GM19468 (cell line): ENCODE measurements at regions not wholly inside any gene's neighbourhood (a gene's known extent, or its start where the extent isn't known, plus 50 kb on each side); places are given as distances from the start of the nearest gene placed in this dataset.

ENCODE experiments used
- ATAC-seq: cut with Tn5 transposase; IDR thresholded peaks from one replicate; pipeline ENCODE4 v1.9.1; 2021; ENCODE audit warnings: mild to moderate bottlenecking, moderate library complexity, moderate number of reproducible peaks; ENCODE audit not compliant: unreplicated experiment; ENCODE audit errors: extremely low read depth

- no peak for ATAC-seq
These were observed 425.3 kb upstream of the CDH6 start for GRCh38 chr5:30768056-30768690.

DNA sequence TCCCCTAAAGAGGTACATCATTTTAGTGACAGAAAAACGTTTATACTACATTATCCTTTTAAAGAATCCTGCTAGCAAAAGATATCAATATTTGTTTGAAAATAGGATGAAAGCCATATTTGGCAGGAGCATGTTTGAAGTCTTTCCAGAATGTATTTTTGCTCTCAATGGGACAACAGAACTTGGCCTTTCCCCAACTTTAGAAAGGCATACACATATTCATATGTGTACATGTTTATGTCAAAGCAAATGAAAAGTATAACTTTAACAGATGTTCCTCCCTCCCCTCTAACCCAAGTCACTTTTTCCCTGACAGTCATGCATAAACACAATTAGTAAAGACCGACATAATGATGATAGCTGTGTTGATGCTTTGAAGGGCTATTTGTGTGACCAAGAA lies 427.8 kb upstream of the CDH6 start:
- ATAC-seq = no peak

DNA sequence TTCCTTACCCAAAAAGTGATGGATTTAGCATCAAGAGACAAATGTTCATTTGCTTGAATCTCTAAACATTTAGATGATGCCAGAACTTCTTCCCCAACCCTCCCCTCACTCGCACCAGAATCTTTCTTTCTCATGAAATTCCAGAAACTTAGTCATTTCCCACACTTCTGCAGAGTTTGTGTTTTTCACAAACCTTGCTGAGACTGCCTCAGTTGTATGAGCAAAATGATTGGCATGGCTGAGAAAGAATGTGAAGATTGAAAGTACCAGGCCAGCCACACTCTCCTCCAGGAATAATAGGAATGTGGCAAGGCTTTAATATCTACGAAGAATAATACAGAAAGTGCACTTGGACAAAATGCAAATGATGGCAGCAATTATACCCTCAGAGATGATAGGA lies 428.3 kb upstream of the CDH6 start:
- no peak for ATAC-seq

DNA sequence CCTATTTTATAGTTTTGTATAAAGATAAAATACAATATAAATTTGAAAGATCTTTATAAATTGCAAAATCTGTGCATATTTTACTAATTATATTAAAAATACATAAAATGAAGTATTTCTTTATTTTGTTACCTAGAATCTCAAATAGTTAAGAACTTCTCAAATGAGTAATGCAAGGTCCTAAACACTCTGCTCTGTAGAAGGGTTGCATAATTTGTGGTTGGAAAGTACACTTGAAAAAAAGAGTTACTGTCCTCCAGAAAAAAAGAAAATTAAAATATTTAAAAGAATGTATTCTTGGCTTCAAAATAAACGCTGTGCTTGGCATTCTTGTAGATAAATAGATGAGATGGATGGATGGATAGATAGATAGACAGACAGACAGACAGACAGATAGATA lies 428.8 kb upstream of the CDH6 start:
- ATAC-seq = no peak

GRCh38 chr5:30759731-30760130 lies 433.8 kb upstream of the CDH6 start:
- no peak for ATAC-seq

- ATAC-seq = no peak
These were observed 441.5 kb upstream of the CDH6 start for GRCh38 chr5:30752015-30752414.

DNA sequence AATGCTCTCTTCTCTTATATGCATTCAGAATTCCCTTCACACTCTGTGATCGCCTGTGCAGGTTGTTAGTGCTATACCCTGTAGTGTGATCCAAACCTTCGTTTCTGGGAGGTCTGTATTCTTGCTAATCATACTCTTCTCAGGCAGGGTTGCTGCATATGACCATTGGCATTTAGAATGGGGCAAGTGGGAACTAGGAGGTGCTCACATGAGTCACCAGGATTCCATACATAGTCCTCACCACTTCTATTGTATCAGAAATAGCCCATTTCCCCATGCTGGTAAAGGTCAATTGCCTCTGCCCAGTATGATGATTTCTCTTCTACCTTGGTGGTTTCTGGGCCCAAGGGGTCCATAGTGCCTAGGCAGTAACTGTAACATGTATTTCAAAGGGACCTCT lies 443.5 kb upstream of the CDH6 start:
- ATAC-seq = no peak

DNA sequence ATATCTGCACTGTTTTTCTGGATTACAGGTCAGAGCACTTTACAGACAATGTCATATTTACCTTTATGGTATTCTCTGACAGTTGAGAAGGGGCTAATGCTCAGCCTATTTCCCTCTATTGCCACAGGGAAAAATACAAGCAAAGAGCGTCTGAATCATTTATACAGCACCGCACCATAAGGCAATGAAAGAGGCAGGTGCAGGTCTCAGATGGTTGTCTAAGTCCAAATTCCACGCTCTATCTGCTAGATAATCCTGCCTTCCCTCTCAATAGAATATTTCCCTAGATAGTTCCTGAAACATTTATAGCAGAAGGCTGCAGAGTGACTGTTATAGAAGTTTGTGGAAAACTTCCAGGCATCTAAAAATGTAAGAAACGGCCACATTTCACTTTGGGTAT lies 446.1 kb upstream of the CDH6 start:
- ATAC-seq = no peak

GRCh38 chr5:30736669-30737068 lies 456.8 kb upstream of the CDH6 start:
- ATAC-seq = no peak

DNA sequence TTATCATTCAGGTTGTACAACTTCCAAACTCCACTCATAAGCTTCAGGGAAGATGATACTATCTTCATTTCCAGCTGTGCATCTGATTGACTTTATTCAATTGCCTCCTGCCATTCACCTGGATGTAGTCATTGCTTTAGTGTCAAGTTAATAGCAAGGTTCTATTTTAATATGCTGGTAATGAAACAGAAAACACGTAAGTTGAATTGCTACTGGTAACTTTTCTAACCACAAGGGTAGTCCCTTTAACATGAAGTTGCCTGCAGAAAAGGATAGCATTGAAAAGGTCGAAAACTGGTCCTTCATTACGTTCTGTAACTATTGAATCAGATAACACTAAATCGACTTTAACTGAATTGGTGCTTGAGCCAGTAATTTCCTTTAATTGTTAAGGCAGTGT lies 459.4 kb upstream of the CDH6 start:
- no peak for ATAC-seq

DNA sequence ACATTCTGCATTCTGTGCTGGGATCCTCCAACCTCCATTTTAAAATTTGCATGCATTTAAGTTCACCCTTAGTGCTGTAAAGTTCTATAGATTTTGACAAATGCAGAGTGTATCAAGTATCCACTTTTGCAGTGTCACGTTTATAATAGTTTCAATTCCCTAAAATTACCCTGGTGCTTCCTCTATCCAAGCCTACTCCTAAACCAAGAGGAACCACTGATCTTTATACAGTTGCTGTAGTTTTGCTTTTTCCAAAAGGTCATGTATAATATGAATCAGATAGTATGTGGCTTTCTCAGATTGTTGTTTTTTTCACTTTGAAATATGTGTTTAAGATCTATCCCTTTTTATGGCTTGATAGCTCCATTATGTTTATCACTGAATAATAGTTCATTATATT lies 468.4 kb upstream of the CDH6 start:
- ATAC-seq = no peak

- ATAC-seq = no peak
These were observed 495.3 kb upstream of the CDH6 start for GRCh38 chr5:30698217-30698616.

DNA sequence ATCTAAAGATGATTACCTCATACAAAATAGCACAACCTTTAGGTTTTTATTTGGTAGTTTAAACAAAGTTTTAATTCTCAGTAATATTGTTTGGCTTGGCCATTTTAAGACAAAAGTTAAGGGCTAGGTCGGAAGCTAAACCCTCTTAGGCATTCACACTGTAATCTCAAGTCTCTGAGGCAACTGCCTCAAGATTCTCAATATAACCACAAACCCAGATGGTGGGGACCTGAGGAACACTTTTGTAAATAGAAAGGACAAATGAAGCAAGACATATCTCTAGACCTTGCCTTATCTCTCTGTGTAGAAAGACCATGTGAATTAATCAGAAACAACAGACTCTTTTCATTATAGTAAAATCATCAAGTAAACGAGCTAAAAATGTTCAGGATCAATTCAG lies 500.2 kb upstream of the CDH6 start:
- no peak for ATAC-seq

DNA sequence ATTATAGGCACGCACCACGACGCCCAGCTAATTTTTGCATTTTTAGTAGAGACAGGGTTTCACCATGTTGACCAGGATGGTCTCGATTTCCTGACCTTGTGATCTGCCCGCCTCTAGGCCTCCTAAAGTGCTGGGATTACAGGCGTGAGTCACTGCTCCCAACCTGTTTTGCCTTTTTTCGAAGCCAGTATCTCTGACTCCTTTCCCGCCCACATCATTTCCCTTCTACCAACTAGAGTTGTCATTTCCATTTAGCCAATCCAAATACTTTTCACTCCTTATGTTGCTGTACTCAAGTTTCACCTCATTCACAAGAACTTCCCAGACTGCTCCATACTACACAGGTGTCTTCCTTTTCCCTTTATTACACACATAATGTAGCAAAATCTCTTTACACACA lies 502.6 kb upstream of the CDH6 start:
- no peak for ATAC-seq

DNA sequence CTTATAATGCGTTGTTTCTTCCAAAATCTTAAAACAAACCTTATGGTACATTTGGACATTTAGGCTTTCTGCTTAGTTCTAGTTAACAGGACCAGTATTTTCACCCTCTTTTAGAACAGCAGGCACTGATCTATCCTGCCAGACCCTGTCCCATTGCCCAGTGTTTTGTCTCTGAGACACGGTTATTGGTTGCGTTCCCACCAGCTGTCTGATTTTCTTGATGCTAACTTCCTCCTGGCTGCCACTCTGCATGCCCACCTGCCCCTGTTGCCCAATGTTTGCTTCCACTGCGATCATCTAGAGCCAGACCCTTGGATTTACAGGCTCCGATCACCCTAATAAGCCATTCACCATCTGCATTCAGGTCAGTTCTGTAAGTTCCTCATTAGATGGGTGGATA lies 506.0 kb upstream of the CDH6 start:
- no peak for ATAC-seq

GRCh38 chr5:30686530-30686929 lies 507.0 kb upstream of the CDH6 start:
- ATAC-seq = no peak

DNA sequence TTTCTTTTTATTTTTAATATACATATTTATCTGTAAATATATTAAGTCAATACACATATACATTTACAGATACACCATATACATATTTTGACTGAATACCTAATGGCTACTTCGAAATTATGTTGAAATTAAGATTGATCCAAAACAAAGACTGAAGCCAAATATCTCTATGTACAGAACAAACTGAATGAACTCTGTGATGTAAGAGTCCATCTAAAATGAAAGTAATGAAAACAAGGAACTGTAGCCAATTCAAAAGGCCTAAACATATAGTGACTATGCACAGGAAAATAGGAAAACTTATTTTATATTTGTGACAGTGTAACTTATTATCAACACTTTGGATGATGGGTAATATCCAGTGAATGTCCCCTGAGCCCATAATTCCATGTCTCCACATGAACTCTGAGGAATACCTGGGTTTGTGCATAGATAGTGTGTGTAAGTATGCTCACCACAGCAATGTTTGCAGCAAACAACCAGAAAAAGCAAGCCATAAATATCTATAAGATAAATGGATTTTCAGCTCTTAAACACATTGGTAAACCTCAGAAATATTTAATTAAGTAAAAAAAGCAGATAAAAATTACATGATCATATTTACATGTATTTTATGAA lies 517.2 kb upstream of the CDH6 start:
- ATAC-seq = no peak

DNA sequence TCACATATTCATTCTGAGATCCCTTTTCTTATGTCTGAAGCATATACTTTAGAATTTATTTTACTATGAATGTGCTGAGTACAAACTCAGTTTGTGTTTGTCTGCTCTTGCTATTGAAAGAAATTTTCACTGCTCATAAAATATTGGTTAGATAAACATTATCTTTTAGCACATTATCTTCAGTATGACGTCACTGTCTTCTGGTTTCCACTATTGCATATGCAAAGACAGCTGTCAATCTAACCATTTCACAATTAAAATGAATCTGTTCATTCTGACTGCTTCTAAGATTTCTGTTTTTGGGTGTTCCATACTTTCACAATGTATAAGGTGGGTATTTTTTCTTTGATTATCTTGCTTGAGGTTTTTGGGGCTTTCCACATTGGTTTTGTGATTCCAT lies 526.2 kb upstream of the CDH6 start:
- ATAC-seq = no peak

DNA sequence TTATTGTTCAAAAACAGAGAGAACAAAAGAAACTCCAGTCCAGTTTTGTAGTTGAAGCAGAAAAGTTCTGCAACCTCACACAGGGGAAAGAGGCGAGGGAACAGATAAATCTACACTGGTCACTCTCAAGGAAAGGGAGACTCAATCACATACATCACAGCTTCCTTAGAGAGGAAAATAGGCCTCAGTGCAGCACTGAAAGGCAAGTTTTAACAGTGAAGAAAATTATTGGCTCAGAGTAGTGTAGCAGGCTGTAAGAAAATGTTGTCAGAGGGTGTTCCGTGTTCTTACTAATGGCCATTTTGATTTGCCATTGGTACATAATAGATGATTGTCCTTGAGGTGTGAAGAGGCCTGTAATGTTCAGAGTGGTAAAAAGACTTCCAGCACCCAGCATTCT lies 530.0 kb upstream of the CDH6 start:
- no peak for ATAC-seq

DNA sequence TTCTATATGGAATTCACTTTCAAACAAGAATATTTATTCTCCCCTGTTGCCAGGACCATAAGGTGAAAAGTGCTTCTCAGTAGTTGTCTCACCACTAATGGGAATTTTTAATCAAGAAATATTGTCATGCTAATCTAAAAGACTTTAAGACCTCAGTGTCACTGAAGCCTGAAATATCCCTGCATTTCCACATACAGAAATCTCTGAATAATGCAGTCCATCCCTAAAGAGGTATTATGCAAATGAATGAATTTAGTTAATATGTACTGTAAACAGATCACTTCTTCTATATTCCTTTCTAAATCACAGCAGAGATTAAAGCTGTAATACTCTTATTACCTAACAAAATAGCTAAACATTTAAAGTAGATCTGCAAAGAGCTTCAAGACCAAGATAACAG lies 531.1 kb upstream of the CDH6 start:
- ATAC-seq = no peak

DNA sequence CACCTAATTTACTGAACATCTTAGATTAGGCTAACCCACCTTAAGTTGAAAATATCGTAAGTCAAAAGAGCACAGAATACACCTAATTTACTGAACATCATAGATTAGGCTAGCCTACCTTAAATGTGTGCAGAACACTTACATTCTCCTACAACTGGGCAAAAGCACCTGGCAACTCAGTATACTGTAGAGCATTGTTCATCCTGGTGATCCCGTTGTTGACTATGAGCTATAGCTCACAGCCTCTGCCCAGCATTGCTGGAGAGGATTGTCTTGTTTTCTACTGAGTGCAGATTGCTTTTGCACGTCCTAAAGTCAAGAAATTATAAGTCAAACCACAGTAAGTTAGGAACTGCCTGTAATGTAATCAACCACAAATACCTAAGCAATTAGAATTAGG lies 531.8 kb upstream of the CDH6 start:
- ATAC-seq = no peak

DNA sequence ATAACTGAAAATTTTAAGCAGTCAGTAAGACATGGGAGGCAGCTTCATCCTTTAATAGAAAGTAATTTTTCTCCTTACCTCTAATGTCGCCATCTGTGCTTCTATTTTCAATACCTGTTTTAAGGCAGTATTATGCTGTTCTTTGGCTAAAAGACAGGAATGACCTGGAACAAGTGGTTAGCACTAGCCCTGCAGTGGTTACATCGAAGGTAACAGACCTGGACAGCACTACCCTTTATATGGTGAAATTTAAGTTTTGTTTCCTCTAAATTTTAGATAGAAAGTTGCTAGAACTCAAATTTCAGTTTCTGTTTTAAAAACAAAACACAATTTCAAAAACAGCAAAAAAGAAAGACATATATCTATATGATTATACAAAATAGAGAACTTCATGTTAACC lies 534.1 kb upstream of the CDH6 start:
- no peak for ATAC-seq
